RWPE1 (cell line): ENCODE measurements at regions not wholly inside any gene's neighbourhood (a gene's known extent, or its start where the extent isn't known, plus 50 kb on each side); places are given as distances from the start of the nearest gene placed in this dataset.

Experiments
- CTCF ChIA-PET: fragments of 350-600 bp; sonication (Branson Sonifier 250); formaldehyde crosslinking; extraction: SDS; loops from one replicate; lab custom pipeline; 2021; lab: Yijun Ruan, JAX
- POLR2A ChIA-PET: fragments of 400-600 bp; formaldehyde crosslinking; extraction: SDS; loops from one replicate; lab custom pipeline; 2020; ENCODE audit warnings: antibody characterized with exemption; ENCODE audit not compliant: low non-redundant PET; lab: Yijun Ruan, JAX
- DNase-seq: peaks from one replicate; pipeline ENCODE4 v3.0.0; 2012; ENCODE audit warnings: low spot score
- H3K27ac ChIP-seq: fragments of 450-650 bp; 2 replicates; pipeline ENCODE4 v1.5.1; 2017
- TF ChIP-seq, protein P1 (sequence below): fragments of 450-650 bp; conservative IDR thresholded peaks from 2 replicates; pipeline ENCODE4 v1.5.1; 2017; ENCODE audit warnings: low read depth, mild to moderate bottlenecking

DNA sequence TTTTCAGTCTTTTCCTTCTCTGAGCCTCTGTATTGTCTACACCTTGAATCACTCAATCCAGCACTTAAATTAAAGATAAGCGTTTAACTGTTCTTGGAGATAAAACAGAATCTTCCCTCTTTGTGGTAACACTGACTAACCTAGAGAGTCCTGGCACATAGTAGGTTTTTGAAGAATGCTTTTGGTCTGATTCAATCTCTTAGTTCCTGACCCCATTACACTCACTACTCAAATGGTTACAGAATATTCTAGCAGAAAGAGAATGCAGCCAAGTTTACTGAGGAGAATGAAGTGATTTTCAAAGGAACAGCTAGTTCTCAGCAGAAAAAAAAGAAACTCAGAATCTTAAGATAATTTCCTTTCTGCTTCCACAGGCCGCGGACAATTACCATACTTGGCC is 309.2 kb upstream of the PRMT6 start:
- CTCF ChIA-PET = no interaction called here
- POLR2A ChIA-PET = no interaction called here
- TF ChIP-seq, protein P1, sequence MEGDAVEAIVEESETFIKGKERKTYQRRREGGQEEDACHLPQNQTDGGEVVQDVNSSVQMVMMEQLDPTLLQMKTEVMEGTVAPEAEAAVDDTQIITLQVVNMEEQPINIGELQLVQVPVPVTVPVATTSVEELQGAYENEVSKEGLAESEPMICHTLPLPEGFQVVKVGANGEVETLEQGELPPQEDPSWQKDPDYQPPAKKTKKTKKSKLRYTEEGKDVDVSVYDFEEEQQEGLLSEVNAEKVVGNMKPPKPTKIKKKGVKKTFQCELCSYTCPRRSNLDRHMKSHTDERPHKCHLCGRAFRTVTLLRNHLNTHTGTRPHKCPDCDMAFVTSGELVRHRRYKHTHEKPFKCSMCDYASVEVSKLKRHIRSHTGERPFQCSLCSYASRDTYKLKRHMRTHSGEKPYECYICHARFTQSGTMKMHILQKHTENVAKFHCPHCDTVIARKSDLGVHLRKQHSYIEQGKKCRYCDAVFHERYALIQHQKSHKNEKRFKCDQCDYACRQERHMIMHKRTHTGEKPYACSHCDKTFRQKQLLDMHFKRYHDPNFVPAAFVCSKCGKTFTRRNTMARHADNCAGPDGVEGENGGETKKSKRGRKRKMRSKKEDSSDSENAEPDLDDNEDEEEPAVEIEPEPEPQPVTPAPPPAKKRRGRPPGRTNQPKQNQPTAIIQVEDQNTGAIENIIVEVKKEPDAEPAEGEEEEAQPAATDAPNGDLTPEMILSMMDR = no peak
- DNase-seq = no peak
- H3K27ac ChIP-seq = no peak overlapping the region

DNA sequence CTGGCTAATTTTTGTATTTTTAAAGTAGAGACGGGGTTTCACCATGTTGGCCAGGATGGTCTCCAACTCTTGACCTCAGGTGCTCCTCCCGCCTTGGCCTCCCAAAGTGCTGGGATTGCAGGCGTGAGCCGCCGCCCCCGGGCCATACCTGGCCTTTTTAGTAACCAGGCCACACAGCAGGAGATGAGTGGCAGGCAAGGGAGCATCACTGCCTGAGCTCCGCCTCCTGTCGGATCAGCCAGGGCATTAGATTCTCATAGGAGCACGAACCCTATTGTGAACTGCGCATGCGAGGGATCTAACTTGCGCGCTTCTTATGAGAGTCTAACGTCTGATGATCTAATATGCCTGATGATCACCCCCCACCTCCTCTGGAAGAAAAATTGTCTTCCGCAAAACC is 308.7 kb upstream of the PRMT6 start:
- DNase-seq = no peak
- ChIA-PET POLR2A (no interaction called here), CTCF (no interaction called here)
- H3K27ac ChIP-seq = no peak overlapping the region
- TF ChIP-seq, protein P1 = no peak

DNA sequence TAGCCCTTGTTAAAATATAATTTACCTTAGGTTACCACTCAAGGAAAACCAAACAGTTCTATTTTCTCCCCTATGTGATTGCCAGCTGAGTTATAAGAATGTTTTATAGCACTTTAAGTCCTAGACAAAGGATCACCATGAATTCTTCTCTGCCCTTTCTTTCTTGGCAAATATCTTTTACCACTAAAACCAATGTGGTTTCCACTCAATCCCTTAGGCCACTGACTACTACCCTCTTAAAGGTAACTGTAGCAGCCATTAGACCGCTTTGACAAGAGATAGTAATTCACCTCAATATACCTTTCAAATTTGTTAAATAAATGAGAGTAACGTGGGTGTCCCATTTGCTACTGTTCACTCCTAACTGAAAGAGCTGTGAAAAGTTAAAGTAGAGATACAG is 307.9 kb upstream of the PRMT6 start:
- DNase-seq = no peak
- CTCF ChIA-PET = no interaction called here
- no peak overlapping the region for H3K27ac ChIP-seq
- POLR2A ChIA-PET = no interaction called here
- TF ChIP-seq, protein P1 = no peak

DNA sequence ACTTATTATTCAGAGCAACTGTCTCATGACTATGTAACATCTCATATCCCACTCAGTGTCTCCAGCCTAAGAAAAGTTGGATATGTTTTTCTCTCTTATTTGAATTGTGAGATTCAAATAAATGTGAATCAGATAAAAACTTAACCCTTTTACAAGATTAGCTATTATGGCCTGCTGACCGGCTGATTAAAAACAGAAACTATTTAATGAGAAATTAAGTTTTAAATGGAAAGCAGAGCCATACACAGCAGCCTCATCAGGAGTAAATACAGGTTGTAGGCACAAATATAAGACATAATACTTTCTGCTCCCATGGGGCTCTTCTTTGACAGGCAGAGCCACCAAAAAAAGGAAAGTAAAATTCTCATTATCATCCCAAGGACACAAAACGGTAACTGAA is 307.0 kb upstream of the PRMT6 start:
- TF ChIP-seq, protein P1 = no peak
- ChIA-PET CTCF (no interaction called here), POLR2A (no interaction called here)

DNA sequence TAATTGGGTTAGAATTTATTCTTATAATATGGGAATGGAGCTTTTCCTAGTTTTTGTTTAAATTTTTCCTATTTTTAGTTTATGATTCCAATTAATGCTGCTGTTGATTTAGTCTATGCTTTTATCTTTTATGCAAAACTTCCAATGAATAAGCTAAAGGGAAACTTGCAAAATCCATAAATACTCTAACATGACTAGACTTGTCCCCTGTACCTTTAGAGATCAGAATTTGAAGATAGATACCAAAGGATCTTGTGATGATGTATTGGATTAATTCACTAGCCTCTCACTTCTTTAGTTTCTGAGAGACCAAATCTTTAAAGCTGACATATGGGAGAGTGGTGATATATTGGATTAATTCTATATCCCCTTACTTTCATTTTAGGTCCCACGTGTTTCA is 306.6 kb upstream of the PRMT6 start:
- DNase-seq = peak; percentile 8
- TF ChIP-seq, protein P1 = no peak
- CTCF ChIA-PET = no interaction called here
- no peak overlapping the region for H3K27ac ChIP-seq
- POLR2A ChIA-PET = no interaction called here

More for the DNA sequence above, 307.0 kb upstream of the PRMT6 start:
- H3K27ac ChIP-seq = no peak overlapping the region
- no peak for DNase-seq

DNA sequence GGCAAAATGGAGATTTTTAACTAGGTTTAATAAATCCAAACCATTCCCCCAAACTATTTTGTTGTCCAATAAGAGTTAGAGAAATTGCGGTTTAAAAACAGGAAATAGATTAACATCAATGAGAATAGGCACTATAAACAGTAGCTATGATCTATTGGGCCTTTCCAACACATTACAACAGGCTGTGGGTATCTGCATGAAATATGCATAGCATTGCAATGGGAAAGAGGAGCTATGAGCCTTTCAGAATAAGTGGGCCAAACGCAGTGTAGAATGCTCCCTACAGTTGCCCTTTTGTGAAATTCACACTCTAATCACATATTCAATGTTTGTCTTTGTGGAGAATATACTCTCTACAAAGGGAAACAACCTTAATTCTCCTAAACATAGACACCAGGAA is 305.5 kb upstream of the PRMT6 start:
- CTCF ChIA-PET = interaction anchor here (0.6 kb wide), 1 partner anchor 169 kb away, joined by 3 read pairs; no protein-coding TSS in a partner anchor
- TF ChIP-seq, protein P1 = no peak
- no peak for DNase-seq
- no peak overlapping the region for H3K27ac ChIP-seq
- POLR2A ChIA-PET = no interaction called here

DNA sequence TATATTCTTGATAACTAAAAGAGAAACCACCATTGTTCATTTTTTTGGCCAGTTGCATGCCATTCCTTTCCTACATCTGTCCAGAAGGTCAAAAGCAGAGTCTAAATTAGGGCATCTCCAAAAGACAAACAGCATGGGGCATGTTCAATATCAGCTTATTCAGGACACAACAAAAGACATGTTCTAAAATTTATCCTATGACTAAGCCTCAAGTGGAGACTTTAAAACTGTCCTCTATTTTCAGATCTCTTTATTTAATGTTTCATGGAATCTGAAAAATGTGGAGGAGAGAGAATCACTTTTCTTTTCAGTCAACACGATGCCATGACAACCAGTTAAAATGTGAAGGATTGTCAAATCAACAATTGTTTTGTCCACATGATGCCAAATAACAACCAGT is 303.4 kb upstream of the PRMT6 start:
- no peak overlapping the region for H3K27ac ChIP-seq
- POLR2A ChIA-PET = no interaction called here
- TF ChIP-seq, protein P1 = no peak
- DNase-seq = no peak
- CTCF ChIA-PET = no interaction called here
